ENCODE measurements at regions not wholly inside any gene's neighbourhood (a gene's known extent, or its start where the extent isn't known, plus 50 kb on each side); places are given as distances from the start of the nearest gene placed in this dataset.

- Mint-ChIP-seq H3K27me3 (peaks cover 0 to 8% (median 2%) of the 10 kb centered on the region in 5 donors), H3K4me1 (peaks cover 5 to 16% (median 12%) of the 10 kb centered on the region in 4 donors), H3K36me3 (no peaks in the 10 kb centered on the region), H3K27ac (no peak overlapping the region), H3K9me3 (peaks cover 0 to 1% (median 0%) of the 10 kb centered on the region in 9 donors), H3K4me3 (no peak overlapping the region)
- ATAC-seq, result no peak
- no peak for DNase-seq
- POLR2A ChIA-PET, result no interaction called here
Measured at GRCh38 chr5:133697536-133698258, 85.4 kb upstream of the FSTL4 start.

- POLR2A ChIA-PET, result no interaction called here
- DNase-seq, result no peak
- ATAC-seq, result no peak
- H3K36me3 Mint-ChIP-seq, result no peaks in the 10 kb centered on the region
- no peak overlapping the region for H3K27ac Mint-ChIP-seq
- peaks cover 2 to 10% (median 4%) of the 10 kb centered on the region in 5 donors for H3K27me3 Mint-ChIP-seq
- H3K4me1 Mint-ChIP-seq, result peaks cover 5 to 16% (median 12%) of the 10 kb centered on the region in 4 donors
- H3K9me3 Mint-ChIP-seq, result peaks cover 0 to 1% (median 0%) of the 10 kb centered on the region in 9 donors
- H3K4me3 Mint-ChIP-seq, result no peak overlapping the region
Measured at GRCh38 chr5:133696782-133697507, 84.6 kb upstream of the FSTL4 start.

GRCh38 chr5:133696006-133696584, 83.8 kb upstream of the FSTL4 start:
- peaks cover 0 to 1% (median 0%) of the 10 kb centered on the region in 9 donors for H3K9me3 Mint-ChIP-seq
- no peak overlapping the region for H3K27ac Mint-ChIP-seq
- H3K27me3 Mint-ChIP-seq, result peaks cover 2 to 10% (median 7%) of the 10 kb centered on the region in 5 donors
- POLR2A ChIA-PET, result no interaction called here
- H3K4me1 Mint-ChIP-seq, result peaks cover 5 to 16% (median 12%) of the 10 kb centered on the region in 4 donors
- H3K36me3 Mint-ChIP-seq, result no peaks in the 10 kb centered on the region
- ATAC-seq (no peak), DNase-seq (no peak)
- no peak overlapping the region for H3K4me3 Mint-ChIP-seq

GRCh38 chr5:133694181-133694831, 82.0 kb upstream of the FSTL4 start:
- POLR2A ChIA-PET, result no interaction called here
- Mint-ChIP-seq H3K36me3 (no peaks in the 10 kb centered on the region), H3K27ac (peak overlapping the region in 1 of 10 donors; percentile 67), H3K27me3 (peaks cover 5 to 23% (median 12%) of the 10 kb centered on the region in 5 donors), H3K4me1 (peaks cover 5 to 16% (median 10%) of the 10 kb centered on the region in 4 donors), H3K4me3 (peak overlapping the region in 1 of 10 donors; percentile 6), H3K9me3 (no peaks in the 10 kb centered on the region)
- ATAC-seq (no peak), DNase-seq (no peak)

GRCh38 chr5:133691448-133691847, 79.1 kb upstream of the FSTL4 start:
- no peaks in the 10 kb centered on the region for H3K9me3 Mint-ChIP-seq
- H3K36me3 Mint-ChIP-seq, result no peaks in the 10 kb centered on the region
- DNase-seq (no peak), ATAC-seq (no peak)
- peaks cover 4 to 16% (median 10%) of the 10 kb centered on the region in 4 donors for H3K4me1 Mint-ChIP-seq
- H3K27me3 Mint-ChIP-seq, result peaks cover 14 to 41% (median 28%) of the 10 kb centered on the region in 5 donors
- no peak overlapping the region for H3K4me3 Mint-ChIP-seq
- H3K27ac Mint-ChIP-seq, result no peak overlapping the region
- POLR2A ChIA-PET, result no interaction called here

- Mint-ChIP-seq H3K4me1 (peaks cover 4 to 16% (median 10%) of the 10 kb centered on the region in 4 donors), H3K27me3 (peaks cover 14 to 45% (median 29%) of the 10 kb centered on the region in 5 donors), H3K27ac (peak overlapping the region in 1 of 10 donors; percentile 8), H3K9me3 (no peaks in the 10 kb centered on the region), H3K4me3 (no peak overlapping the region), H3K36me3 (no peaks in the 10 kb centered on the region)
- no peak for ATAC-seq
- no peak for DNase-seq
- POLR2A ChIA-PET, result no interaction called here
Measured at GRCh38 chr5:133690746-133691145, 78.4 kb upstream of the FSTL4 start.

GRCh38 chr5:133688391-133688790, 76.0 kb upstream of the FSTL4 start:
- Mint-ChIP-seq H3K27ac (no peak overlapping the region), H3K9me3 (no peaks in the 10 kb centered on the region), H3K27me3 (peaks cover 13 to 45% (median 30%) of the 10 kb centered on the region in 5 donors), H3K36me3 (no peaks in the 10 kb centered on the region), H3K4me1 (no peaks in the 10 kb centered on the region), H3K4me3 (no peak overlapping the region)
- POLR2A ChIA-PET, result no interaction called here
- DNase-seq (no peak), ATAC-seq (no peak)

GRCh38 chr5:133687212-133688061, 75.1 kb upstream of the FSTL4 start:
- Mint-ChIP-seq H3K4me1 (no peaks in the 10 kb centered on the region), H3K27me3 (peaks cover 13 to 45% (median 28%) of the 10 kb centered on the region in 5 donors), H3K9me3 (no peaks in the 10 kb centered on the region), H3K4me3 (no peak overlapping the region), H3K27ac (no peak overlapping the region), H3K36me3 (no peaks in the 10 kb centered on the region)
- ATAC-seq (no peak), DNase-seq (no peak)
- POLR2A ChIA-PET, result no interaction called here

- H3K27ac Mint-ChIP-seq, result peak overlapping the region in 1 of 10 donors; percentile 79
- POLR2A ChIA-PET, result no interaction called here
- H3K9me3 Mint-ChIP-seq, result no peaks in the 10 kb centered on the region
- H3K27me3 Mint-ChIP-seq, result peaks cover 13 to 37% (median 28%) of the 10 kb centered on the region in 5 donors
- H3K4me1 Mint-ChIP-seq, result peaks cover 0 to 5% (median 0%) of the 10 kb centered on the region in 4 donors
- H3K36me3 Mint-ChIP-seq, result no peaks in the 10 kb centered on the region
- H3K4me3 Mint-ChIP-seq, result no peak overlapping the region
- ATAC-seq (no peak), DNase-seq (no peak)
Measured at GRCh38 chr5:133686566-133686965, 74.2 kb upstream of the FSTL4 start.

- no peaks in the 10 kb centered on the region for H3K36me3 Mint-ChIP-seq
- POLR2A ChIA-PET, result no interaction called here
- H3K27me3 Mint-ChIP-seq, result peaks cover 13 to 34% (median 28%) of the 10 kb centered on the region in 5 donors
- no peak for ATAC-seq
- H3K9me3 Mint-ChIP-seq, result no peaks in the 10 kb centered on the region
- no peak for DNase-seq
- H3K4me3 Mint-ChIP-seq, result peak overlapping the region in 1 of 10 donors; percentile 38
- H3K27ac Mint-ChIP-seq, result peak overlapping the region in 1 of 10 donors; percentile 26
- peaks cover 0 to 6% (median 0%) of the 10 kb centered on the region in 4 donors for H3K4me1 Mint-ChIP-seq
Measured at GRCh38 chr5:133685402-133686018, 73.2 kb upstream of the FSTL4 start.

GRCh38 chr5:133683646-133684596, 71.6 kb upstream of the FSTL4 start:
- no peak overlapping the region for H3K4me3 Mint-ChIP-seq
- no peak overlapping the region for H3K27ac Mint-ChIP-seq
- peaks cover 1 to 19% (median 18%) of the 10 kb centered on the region in 5 donors for H3K27me3 Mint-ChIP-seq
- H3K9me3 Mint-ChIP-seq, result no peaks in the 10 kb centered on the region
- DNase-seq, result no peak
- H3K4me1 Mint-ChIP-seq, result peaks cover 0 to 6% (median 0%) of the 10 kb centered on the region in 4 donors
- no peaks in the 10 kb centered on the region for H3K36me3 Mint-ChIP-seq
- no peak for ATAC-seq
- POLR2A ChIA-PET, result no interaction called here

All from naive thymus-derived CD8-positive, alpha-beta T cell (primary cell).